ENCODE measurements at regions not wholly inside any gene's neighbourhood (a gene's known extent, or its start where the extent isn't known, plus 50 kb on each side); places are given as distances from the start of the nearest gene placed in this dataset.

GRCh38 chr12:23290627-23291330, 658.7 kb downstream of the SOX5 start:
- 7% methylated on average over 1 of the region's 1 CpG for WGBS (ENCODE audit: insufficient coverage, insufficient replicate concordance, low lambda C conversion rate, missing lambda C conversion rate)
- no peak for FAIRE-seq

More at GRCh38 chr12:23290627-23291330, 658.7 kb downstream of the SOX5 start:
- Histone ChIP-seq H3K4me2 (ENCODE audit: control insufficient read depth, insufficient read depth) (no peak overlapping the region), H2AFZ (ENCODE audit: control insufficient read depth, low read depth, low read length) (no peak overlapping the region), H3K4me3 (no peak overlapping the region), H4K20me1 (ENCODE audit: control insufficient read depth, insufficient read depth) (no peaks in the 10 kb centered on the region), H3K79me2 (ENCODE audit: control insufficient read depth, insufficient read depth, low read length) (no peaks in the 10 kb centered on the region), H3K4me1 (ENCODE audit: control insufficient read depth, insufficient read depth, low read length) (no peaks in the 10 kb centered on the region), H3K27ac (ENCODE audit: control insufficient read depth, insufficient read depth) (no peak overlapping the region), H3K9ac (ENCODE audit: control insufficient read depth, insufficient read depth, low read length) (no peak overlapping the region), H3K27me3 (replicated peaks in 1 of 2; ENCODE audit: control insufficient read depth in 2 of 2, insufficient read depth in 2 of 2, low read length in 1 of 2) (no peaks in the 10 kb centered on the region), H3K36me3 (ENCODE audit: control insufficient read depth in 2 of 2, insufficient read depth in 2 of 2, low read length in 1 of 2) (no peaks in the 10 kb centered on the region), H3K9me3 (replicated peaks; ENCODE audit: control insufficient read depth, insufficient read depth, low read length) (no peaks in the 10 kb centered on the region)
- DNase-seq (ENCODE audit: low read depth, low spot score), result no peak
- intact Hi-C loops (cut with micrococcal nuclease; ENCODE audit: unreplicated experiment) (no loop called here), in situ Hi-C loops (cut with MboI) (no loop called here)
- no peak for ATAC-seq
- TF ChIP-seq ZBTB33 (IDR thresholded peaks at IDR 0.05) (no peak), RELB (IDR thresholded peaks at IDR 0.05; ENCODE audit: low read depth) (no peak), BCLAF1 (IDR thresholded peaks at IDR 0.05) (no peak), MAX (IDR thresholded peaks at IDR 0.05; ENCODE audit: low read depth, low read length) (no peak)
- ChIA-PET CTCF (no interaction called here), SMC1A (ENCODE audit: uncharacterized antibody, unreplicated experiment) (interaction anchor here (1.0 kb wide), 1 partner anchor 12 kb away, joined by 5 read pairs; no protein-coding TSS in a partner anchor), POLR2A (no interaction called here), RAD21 (ENCODE audit: unreplicated experiment) (no interaction called here)
- no TSS peak for BruUV-seq (replicated peaks)
